GM18867 (cell line): ENCODE measurements at regions not wholly inside any gene's neighbourhood (a gene's known extent, or its start where the extent isn't known, plus 50 kb on each side); places are given as distances from the start of the nearest gene placed in this dataset.
"Not testable (repeated sequence)": the region's sequence is repeated elsewhere in the genome, so short reads cannot be mapped to it uniquely, and the experiment has no call there.

Experiments used
- ATAC-seq: cut with Tn5 transposase; IDR thresholded peaks from one replicate; pipeline ENCODE4 v1.9.1; 2021; ENCODE audit warnings: mild to moderate bottlenecking, moderate library complexity; ENCODE audit not compliant: unreplicated experiment

DNA sequence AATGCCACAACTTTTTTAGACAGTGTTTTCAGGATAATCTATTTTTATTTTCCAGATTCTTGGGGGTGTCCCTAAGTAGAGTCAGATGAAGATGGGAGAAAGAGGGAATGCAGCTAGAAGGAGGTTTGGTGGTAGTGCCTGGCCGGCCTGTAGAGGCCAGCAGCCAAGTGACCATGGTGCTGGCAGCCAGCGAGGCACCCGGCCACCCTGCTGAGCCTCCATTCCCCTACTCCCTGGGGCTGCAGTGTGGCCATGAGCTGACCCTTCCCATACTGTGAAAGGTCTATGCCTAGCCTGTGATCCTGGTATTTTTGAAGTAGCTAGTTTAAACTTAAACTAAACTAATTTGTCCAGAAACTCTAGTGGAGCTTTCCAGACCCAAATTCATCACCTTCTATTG lies 268.6 kb downstream of the CYRIA start:
- ATAC-seq: no peak

GRCh38 chr2:16396171-16396570 lies 269.5 kb downstream of the CYRIA start:
- ATAC-seq: no peak

GRCh38 chr2:16395601-16396000 lies 270.0 kb downstream of the CYRIA start:
- ATAC-seq: no peak

GRCh38 chr2:16394986-16395550 lies 270.6 kb downstream of the CYRIA start:
- no peak for ATAC-seq

GRCh38 chr2:16394072-16394985 lies 271.3 kb downstream of the CYRIA start:
- no peak for ATAC-seq

GRCh38 chr2:16393500-16394071 lies 272.0 kb downstream of the CYRIA start:
- no peak for ATAC-seq

DNA sequence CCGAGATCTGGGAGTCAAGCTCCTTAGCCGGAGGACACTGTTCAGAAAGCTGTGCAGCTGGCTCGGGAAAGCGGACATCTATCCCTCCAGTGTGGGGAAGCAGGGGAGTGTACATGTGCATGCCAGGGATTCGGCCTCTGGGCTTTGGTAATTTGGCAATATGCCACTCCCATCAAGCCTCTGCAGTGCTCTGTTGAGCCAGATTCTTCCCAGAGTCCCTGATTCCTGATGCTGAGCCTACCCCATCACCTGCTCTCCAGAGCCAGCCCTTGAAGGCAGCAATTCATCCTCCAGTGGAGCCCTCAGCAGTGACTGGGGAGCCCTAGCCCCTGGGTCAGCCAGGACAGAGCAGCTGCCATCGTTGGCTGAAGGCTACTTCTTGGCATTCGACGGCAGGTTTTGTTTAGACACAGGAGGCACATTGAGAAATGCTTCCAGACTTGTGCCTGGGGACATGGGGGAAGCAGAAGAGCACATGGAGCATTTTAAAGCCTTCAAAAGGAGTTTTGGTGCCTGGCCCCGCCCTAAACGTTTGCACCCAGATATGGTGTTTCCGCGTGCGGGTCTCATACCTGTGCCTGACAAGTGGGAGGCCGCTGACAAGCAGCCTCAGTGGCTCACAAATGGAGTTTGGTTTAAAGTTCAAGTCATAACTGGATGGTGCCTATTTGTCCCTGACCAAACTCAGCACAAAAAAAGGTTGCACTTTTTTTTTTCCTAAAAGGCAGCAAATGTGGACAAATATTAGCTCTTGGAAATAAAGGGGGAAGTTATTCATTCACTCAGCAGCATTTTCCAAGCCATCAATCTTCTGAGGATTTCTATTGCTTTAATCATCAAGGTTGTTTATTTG lies 272.8 kb downstream of the CYRIA start:
- ATAC-seq: no peak

DNA sequence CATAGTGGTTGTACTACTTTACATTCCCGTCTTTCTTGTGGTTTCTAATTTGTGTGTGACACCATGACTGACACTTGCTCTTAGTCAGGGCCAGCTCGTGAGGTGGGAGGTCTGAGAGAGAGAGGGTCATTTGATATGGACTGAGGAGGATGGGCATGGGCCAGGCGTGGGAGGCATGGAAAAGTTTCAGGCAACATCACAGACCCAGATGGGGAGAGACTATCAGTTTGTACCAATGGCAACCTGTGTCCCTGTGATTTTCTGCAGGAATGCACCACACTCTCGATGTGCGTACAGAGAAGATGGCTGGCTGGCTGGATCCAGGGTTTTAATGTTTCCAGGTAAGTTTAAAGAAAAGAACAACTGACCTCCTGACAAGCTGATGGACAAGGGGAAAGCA lies 273.6 kb downstream of the CYRIA start:
- no peak for ATAC-seq

GRCh38 chr2:16390561-16390960 lies 275.1 kb downstream of the CYRIA start:
- no peak for ATAC-seq

GRCh38 chr2:16389611-16390010 lies 276.0 kb downstream of the CYRIA start:
- no peak for ATAC-seq

DNA sequence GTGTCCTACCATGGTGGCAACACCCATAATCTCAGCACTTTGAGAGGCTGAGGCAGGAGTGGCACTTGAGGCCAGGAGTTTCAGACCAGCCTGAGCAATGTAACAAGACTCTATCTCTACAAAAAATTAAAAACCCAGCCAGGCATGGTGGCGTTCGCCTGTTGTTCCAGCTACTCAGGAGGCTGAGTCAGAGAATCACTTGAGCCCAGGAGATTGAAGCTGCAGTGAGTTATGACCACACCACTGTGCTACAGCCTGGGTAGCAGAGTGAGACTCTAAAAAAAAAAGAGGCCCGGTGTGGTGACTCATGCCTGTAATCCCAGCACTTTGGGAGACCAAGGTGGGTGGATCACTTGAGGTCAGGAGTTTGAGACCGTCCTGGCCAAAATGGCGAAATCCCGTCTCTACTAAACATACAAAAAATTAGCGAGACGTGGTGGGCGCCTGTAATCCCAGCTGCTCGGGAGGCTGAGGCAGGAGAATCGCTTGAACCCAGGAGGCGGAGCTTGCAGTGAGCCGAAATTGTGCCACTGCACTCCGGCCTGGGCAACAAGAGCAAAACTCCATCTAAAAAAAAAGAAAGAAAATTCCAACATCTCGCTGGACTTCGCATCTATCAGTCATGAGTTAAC lies 277.3 kb downstream of the CYRIA start:
- ATAC-seq: not testable (repeated sequence)

GRCh38 chr2:16387461-16387984 lies 278.1 kb downstream of the CYRIA start:
- no peak for ATAC-seq

- no peak for ATAC-seq
Measured at GRCh38 chr2:16386431-16386830, 279.2 kb downstream of the CYRIA start.

DNA sequence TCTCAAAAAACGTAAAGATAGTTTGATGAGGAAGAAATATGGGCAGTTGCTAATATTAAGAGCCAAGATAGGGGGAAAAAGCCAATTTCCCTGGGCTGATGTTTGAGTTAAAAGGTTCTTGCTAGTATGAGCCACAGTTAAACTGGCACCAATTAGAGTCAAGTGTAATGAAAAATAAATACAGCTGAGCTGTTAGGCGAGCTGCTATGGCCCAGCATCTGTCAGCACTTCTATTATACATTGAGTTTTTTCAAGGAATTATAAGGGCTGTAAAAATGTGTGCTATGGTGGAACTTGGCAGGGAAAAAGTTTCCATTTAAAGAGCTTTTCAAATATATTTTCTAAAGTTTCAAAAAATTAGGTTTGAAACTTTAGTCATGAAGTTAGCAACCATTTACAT lies 279.6 kb downstream of the CYRIA start:
- no peak for ATAC-seq

- ATAC-seq: no peak
Measured at GRCh38 chr2:16385341-16385740, 280.3 kb downstream of the CYRIA start.

DNA sequence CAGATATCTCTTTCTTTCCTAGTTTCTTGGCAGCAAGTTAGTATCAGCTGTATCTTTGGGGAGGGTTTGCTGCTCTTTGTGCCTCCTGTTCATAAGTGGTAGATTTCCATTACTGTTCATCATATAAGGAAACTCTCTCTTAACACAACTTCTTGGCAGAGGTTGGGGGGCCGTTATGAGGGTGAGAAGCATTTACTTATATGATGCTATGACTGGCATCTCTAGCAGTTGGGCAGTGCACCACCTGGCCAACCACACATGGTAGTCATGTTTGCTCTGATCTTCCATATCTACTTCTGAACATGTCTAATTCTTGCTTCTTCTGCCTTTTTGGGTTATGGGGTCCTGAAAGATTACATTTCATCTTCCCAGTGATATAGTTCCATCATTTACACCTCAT lies 282.2 kb downstream of the CYRIA start:
- ATAC-seq: no peak

DNA sequence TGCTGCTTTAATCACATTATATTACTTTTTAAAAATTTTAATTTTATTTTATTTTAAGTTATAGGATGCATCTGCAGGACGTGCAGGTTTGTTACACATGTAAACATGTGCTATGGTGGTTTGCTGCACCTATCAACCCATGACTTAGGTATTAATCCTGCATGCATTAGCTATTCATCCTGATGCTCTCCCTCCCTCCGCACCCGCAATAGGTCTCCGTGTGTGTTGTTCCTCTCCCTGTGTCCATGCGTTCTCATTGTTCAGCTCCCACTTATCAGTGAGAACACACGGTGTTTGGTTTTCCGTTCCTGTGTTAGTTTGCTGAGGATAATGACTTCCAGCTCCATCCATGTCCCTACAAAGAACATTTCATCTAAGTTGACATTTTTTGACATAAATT lies 283.2 kb downstream of the CYRIA start:
- ATAC-seq: no peak

- ATAC-seq: no peak
Measured at GRCh38 chr2:16381511-16381910, 284.1 kb downstream of the CYRIA start.

DNA sequence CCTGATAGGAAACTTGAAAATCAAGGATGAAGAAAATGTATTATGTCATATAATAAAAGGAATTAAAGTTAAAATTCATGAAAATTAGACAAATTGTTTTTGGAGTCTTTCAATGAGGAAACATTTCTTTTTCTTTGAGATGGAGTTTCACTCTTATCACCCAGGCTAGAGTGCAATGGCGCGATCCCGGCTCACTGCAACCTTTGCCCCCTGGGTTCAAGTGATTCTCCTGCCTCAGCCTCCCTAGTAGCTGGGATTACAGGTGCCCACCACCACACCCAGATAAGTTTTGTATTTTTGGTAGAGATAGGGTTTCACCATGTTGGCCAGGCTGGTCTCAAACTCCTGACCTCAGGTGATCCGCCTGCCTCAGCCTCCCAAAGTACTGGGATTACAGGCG lies 285.7 kb downstream of the CYRIA start:
- ATAC-seq: not testable (repeated sequence)

- ATAC-seq: not testable (repeated sequence)
Measured at GRCh38 chr2:16379061-16379460, 286.6 kb downstream of the CYRIA start.
